Lower leg skin (tissue), 4 donors: ENCODE measurements at regions not wholly inside any gene's neighbourhood (a gene's known extent, or its start where the extent isn't known, plus 50 kb on each side); places are given as distances from the start of the nearest gene placed in this dataset.

Experiments
- DNase-seq, 2 donors: peaks; one replicate each; pipeline ENCODE4 v3.0.0-alpha.2; 2019; ENCODE audit warnings: low spot score in 2 of 2
- H3K4me3 ChIP-seq: fragments of 200-600 bp; sonication (generic); 2 replicates; pipeline ENCODE4 v1.5.1; 2017; ENCODE audit warnings: mild to moderate bottlenecking, low read depth; ENCODE audit not compliant: poor library complexity, severe bottlenecking
- CTCF ChIP-seq, 3 donors: fragments of 450-650 bp; IDR thresholded peaks; one replicate each; pipeline ENCODE4 v1.5.1; 2016; ENCODE audit warnings: antibody characterized with exemption in 3 of 3, mild to moderate bottlenecking in 3 of 3, moderate library complexity in 2 of 3
- POLR2A ChIP-seq, 2 donors: fragments of 450-650 bp; IDR thresholded peaks; one replicate each; pipeline ENCODE4 v1.6.1; 2016 to 2017; ENCODE audit warnings: antibody characterized with exemption in 2 of 2, mild to moderate bottlenecking in 1 of 2, moderate library complexity in 1 of 2
- WGBS, 2 donors: methylation state at CpG; one replicate each; pipeline ENCODE4 v1.1.5; 2018; 5-methylcytosine and 5-hydroxymethylcytosine counted together
- intact Hi-C: fragments of 100-400 bp; cut with DNase I; formaldehyde crosslinking; loops from one replicate; pipeline ENCODE4 v1.15.0; 2023; ENCODE audit warnings: low total_unique reads

GRCh38 chr2:122072666-122073065, 317.2 kb downstream of the TSN start:
- WGBS, 2 donors, result 64 to 74% methylated on average over 4 of the region's 4 CpGs
- DNase-seq, result no peak
- intact Hi-C loops, result no loop called here
- TF ChIP-seq CTCF (IDR thresholded peaks at IDR 0.05), result no peak
- no peak for TF ChIP-seq POLR2A (IDR thresholded peaks at IDR 0.05)
- no peak overlapping the region for H3K4me3 ChIP-seq

- TF ChIP-seq CTCF (IDR thresholded peaks at IDR 0.05) (no peak), POLR2A (IDR thresholded peaks at IDR 0.05) (no peak)
- intact Hi-C loops, result no loop called here
- DNase-seq, result no peak
- 66 to 72% methylated on average over 4 of the region's 4 CpGs for WGBS, 2 donors
- H3K4me3 ChIP-seq, result no peak overlapping the region
These were observed 318.8 kb downstream of the TSN start for GRCh38 chr2:122074201-122074600.

- no peak overlapping the region for H3K4me3 ChIP-seq
- intact Hi-C loops, result no loop called here
- WGBS, 2 donors, result 86 to 87% methylated on average over 4 of the region's 4 CpGs
- DNase-seq, result no peak
- TF ChIP-seq CTCF (IDR thresholded peaks at IDR 0.05), result no peak
- no peak for TF ChIP-seq POLR2A (IDR thresholded peaks at IDR 0.05)
These were observed 319.9 kb downstream of the TSN start for GRCh38 chr2:122075381-122075780.

- TF ChIP-seq POLR2A (IDR thresholded peaks at IDR 0.05), result no peak
- TF ChIP-seq CTCF (IDR thresholded peaks at IDR 0.05), result no peak
- H3K4me3 ChIP-seq, result no peak overlapping the region
- WGBS, 2 donors, result 88 to 91% methylated on average over 3 of the region's 3 CpGs
- DNase-seq, result no peak
- intact Hi-C loops, result no loop called here
These were observed 321.7 kb downstream of the TSN start for GRCh38 chr2:122077114-122077513.

- WGBS, 2 donors, result 92 to 95% methylated on average over 4 of the region's 4 CpGs
- intact Hi-C loops, result no loop called here
- H3K4me3 ChIP-seq, result no peak overlapping the region
- TF ChIP-seq POLR2A (IDR thresholded peaks at IDR 0.05) (no peak), CTCF (IDR thresholded peaks at IDR 0.05) (no peak)
- DNase-seq, result no peak
These were observed 322.3 kb downstream of the TSN start for GRCh38 chr2:122077771-122078170.

- no peak overlapping the region for H3K4me3 ChIP-seq
- intact Hi-C loops, result no loop called here
- WGBS, 2 donors, result 64 to 70% methylated on average over 3 of the region's 3 CpGs
- no peak for TF ChIP-seq POLR2A (IDR thresholded peaks at IDR 0.05)
- TF ChIP-seq CTCF (IDR thresholded peaks at IDR 0.05), result no peak
- DNase-seq, result no peak
These were observed 323.0 kb downstream of the TSN start for GRCh38 chr2:122078451-122078850.
